ENCODE measurements at regions not wholly inside any gene's neighbourhood (a gene's known extent, or its start where the extent isn't known, plus 50 kb on each side); places are given as distances from the start of the nearest gene placed in this dataset.
A peak's percentile ranks its signal among the peaks of the same experiment; 100 is the strongest.

DNA sequence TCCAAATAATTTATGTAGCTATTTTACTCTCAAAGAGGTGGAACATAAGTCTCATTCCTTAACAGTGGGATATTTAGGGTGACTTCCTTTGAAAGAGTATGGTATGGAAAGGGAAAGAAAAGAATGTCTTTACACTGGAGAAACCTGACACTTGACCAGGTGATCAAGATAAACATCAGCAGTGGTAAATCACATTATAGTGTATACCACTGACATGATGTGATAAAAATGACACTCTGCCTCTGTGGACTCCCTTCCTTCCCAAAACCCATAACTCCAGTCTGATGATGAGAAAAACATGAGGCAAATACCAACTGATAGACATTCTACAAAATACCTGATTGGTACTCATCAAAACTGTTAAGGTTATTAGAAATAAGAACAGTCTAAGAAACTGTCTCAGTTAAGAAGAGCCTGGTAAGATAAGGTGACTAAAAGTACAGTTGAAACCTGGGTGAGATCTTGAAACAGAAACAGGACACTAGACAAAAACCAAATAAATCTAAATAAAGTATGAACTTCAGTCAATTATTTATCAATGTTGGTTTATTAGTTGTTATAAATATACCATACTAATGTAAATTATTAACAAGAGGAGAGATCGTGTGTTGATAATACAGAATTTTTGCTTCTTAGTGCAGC lies 144.2 kb upstream of the PCDH18 start:
- Mint-ChIP-seq H3K9me3 (peaks cover 7% of the 10 kb centered on the region), H3K4me1 (no peaks in the 10 kb centered on the region), H3K36me3 (ENCODE audit: low read depth) (no peaks in the 10 kb centered on the region), H3K27ac (ENCODE audit: unreplicated experiment) (no peak overlapping the region), H3K27me3 (ENCODE audit: low read depth) (no peaks in the 10 kb centered on the region), H3K4me3 (no peak overlapping the region)
- no peak for DNase-seq (ENCODE audit: low read depth, low spot score)
- TF ChIP-seq, protein P1, sequence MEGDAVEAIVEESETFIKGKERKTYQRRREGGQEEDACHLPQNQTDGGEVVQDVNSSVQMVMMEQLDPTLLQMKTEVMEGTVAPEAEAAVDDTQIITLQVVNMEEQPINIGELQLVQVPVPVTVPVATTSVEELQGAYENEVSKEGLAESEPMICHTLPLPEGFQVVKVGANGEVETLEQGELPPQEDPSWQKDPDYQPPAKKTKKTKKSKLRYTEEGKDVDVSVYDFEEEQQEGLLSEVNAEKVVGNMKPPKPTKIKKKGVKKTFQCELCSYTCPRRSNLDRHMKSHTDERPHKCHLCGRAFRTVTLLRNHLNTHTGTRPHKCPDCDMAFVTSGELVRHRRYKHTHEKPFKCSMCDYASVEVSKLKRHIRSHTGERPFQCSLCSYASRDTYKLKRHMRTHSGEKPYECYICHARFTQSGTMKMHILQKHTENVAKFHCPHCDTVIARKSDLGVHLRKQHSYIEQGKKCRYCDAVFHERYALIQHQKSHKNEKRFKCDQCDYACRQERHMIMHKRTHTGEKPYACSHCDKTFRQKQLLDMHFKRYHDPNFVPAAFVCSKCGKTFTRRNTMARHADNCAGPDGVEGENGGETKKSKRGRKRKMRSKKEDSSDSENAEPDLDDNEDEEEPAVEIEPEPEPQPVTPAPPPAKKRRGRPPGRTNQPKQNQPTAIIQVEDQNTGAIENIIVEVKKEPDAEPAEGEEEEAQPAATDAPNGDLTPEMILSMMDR (conservative IDR thresholded peaks at IDR 0.05): no peak

DNA sequence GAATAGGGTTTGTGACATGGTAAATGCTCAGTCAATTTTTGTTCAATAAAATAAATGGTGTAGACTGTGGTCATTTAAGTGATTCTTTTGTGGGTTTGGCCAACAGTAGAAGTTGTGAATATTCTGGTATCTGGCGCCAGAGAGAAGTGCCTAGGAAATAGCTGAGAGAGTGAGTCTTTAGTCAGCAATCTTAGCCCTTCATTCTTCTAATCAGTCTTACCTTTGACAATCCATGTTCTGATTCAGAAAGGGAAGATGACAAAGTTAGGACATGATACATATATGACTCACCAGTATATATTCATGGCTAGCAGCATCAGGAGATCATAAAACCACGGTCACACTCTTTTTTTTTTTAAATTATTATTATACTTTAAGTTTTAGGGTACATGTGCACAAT lies 141.8 kb upstream of the PCDH18 start:
- H3K27me3 Mint-ChIP-seq (ENCODE audit: low read depth): no peaks in the 10 kb centered on the region
- DNase-seq (ENCODE audit: low read depth, low spot score): no peak

DNA sequence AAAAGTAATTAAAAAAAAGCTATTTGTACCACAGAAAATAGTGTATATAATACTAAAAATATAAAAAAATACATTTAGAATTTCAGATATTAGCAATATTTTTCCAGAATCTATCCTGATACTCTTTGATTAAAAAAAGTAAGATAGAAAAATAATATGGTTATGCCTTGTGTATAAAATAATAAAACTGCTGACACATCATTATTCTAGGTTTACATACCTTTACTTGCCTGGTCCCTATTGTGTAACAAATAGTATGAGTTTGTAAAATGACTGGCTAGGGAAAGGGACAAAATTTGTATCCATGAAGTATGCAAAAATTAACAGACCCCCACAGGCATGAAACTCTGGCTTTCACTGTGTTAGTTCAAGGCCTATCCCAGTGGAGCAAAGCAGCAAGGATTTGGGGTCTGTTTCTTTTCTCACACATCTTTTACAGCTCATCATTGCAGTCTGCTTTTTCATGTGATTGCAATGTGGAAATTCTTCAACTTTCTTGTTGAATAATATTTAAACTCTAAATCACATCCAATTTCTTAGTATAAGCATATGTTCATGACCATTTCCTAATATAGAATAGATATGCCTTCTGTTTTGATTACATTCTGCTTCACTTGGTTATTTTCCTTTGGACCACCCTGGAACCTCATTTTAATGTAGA lies 136.7 kb upstream of the PCDH18 start:
- TF ChIP-seq, protein P1 (conservative IDR thresholded peaks at IDR 0.05): no peak
- no peaks in the 10 kb centered on the region for H3K36me3 Mint-ChIP-seq (ENCODE audit: low read depth)
- peaks cover 3% of the 10 kb centered on the region for H3K9me3 Mint-ChIP-seq
- H3K4me3 Mint-ChIP-seq: no peak overlapping the region
- H3K27me3 Mint-ChIP-seq (ENCODE audit: low read depth): no peaks in the 10 kb centered on the region
- no peak for DNase-seq (ENCODE audit: low read depth, low spot score)
- no peak overlapping the region for H3K27ac Mint-ChIP-seq (ENCODE audit: unreplicated experiment)
- peaks cover 11% of the 10 kb centered on the region for H3K4me1 Mint-ChIP-seq

More for the DNA sequence above, 141.8 kb upstream of the PCDH18 start:
- no peak overlapping the region for H3K4me3 Mint-ChIP-seq
- no peaks in the 10 kb centered on the region for H3K4me1 Mint-ChIP-seq
- H3K9me3 Mint-ChIP-seq: peaks cover 3% of the 10 kb centered on the region
- no peak overlapping the region for H3K27ac Mint-ChIP-seq (ENCODE audit: unreplicated experiment)
- no peaks in the 10 kb centered on the region for H3K36me3 Mint-ChIP-seq (ENCODE audit: low read depth)
- TF ChIP-seq, protein P1 (conservative IDR thresholded peaks at IDR 0.05): no peak

DNA sequence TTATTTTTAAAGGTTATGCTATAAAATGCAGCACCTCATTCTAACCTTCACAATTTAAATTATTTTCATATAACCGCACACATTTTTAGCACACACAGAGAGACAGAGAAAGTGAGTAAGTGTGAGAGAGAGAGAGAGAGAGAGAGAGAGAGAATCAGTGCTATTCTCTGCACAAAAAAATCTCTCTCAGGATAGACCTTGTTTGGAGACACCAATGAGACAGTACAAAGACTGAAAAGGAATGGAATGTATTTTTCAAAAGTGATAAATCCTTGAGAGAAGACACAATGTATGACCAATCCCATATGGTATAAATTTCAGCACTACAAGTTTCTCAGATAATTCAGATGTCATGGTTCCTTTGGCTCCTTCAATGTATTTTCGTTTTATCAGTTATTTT lies 132.1 kb upstream of the PCDH18 start:
- H3K36me3 Mint-ChIP-seq (ENCODE audit: low read depth): peaks cover 7% of the 10 kb centered on the region
- H3K4me1 Mint-ChIP-seq: peaks cover 30% of the 10 kb centered on the region
- H3K9me3 Mint-ChIP-seq: peaks cover 9% of the 10 kb centered on the region
- H3K27me3 Mint-ChIP-seq (ENCODE audit: low read depth): no peaks in the 10 kb centered on the region
- DNase-seq (ENCODE audit: low read depth, low spot score): no peak
- TF ChIP-seq, protein P1 (conservative IDR thresholded peaks at IDR 0.05): no peak
- no peak overlapping the region for H3K4me3 Mint-ChIP-seq
- H3K27ac Mint-ChIP-seq (ENCODE audit: unreplicated experiment): no peak overlapping the region

DNA sequence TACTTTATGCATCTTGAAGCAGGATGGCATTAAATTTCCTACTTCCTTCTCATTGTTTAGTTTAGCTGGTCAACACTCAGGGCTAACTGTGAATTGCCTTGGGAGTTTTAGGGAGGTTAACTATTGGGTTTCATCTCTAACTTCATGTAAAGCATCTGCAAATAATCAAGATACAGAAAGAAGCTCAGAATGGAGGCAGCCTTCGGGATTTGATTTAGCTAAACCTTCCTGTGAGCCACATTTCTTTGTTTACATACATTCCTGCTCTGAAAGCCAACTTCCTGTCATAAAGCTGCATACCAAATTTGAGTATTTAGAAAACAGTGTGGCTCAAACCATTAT lies 131.7 kb upstream of the PCDH18 start:
- peaks cover 34% of the 10 kb centered on the region for H3K4me1 Mint-ChIP-seq

More for the DNA sequence above, 131.7 kb upstream of the PCDH18 start:
- no peak for DNase-seq (ENCODE audit: low read depth, low spot score)
- H3K36me3 Mint-ChIP-seq (ENCODE audit: low read depth): peaks cover 7% of the 10 kb centered on the region
- TF ChIP-seq, protein P1 (conservative IDR thresholded peaks at IDR 0.05): no peak
- no peaks in the 10 kb centered on the region for H3K27me3 Mint-ChIP-seq (ENCODE audit: low read depth)
- peak overlapping the region; percentile 85 for H3K27ac Mint-ChIP-seq (ENCODE audit: unreplicated experiment)
- H3K9me3 Mint-ChIP-seq: peaks cover 9% of the 10 kb centered on the region
- H3K4me3 Mint-ChIP-seq: no peak overlapping the region

All from neural crest cell (in vitro differentiated cells).